ENCODE measurements at regions not wholly inside any gene's neighbourhood (a gene's known extent, or its start where the extent isn't known, plus 50 kb on each side); places are given as distances from the start of the nearest gene placed in this dataset.
"Not testable (repeated sequence)": the region's sequence is repeated elsewhere in the genome, so short reads cannot be mapped to it uniquely, and the experiment has no call there.

- no peak overlapping the region for H3K9ac ChIP-seq (ENCODE audit: low read length)
- peaks cover 16% of the 10 kb centered on the region; the same call in 1 of the 2 replicates for H3K4me1 ChIP-seq (ENCODE audit: control insufficient read depth, insufficient read depth, low read length)
- no peak overlapping the region for H3K4me3 ChIP-seq (ENCODE audit: low read depth, low read length)
- peaks cover 73% of the 10 kb centered on the region for H3K36me3 ChIP-seq (ENCODE audit: control insufficient read depth, insufficient read depth, low read length)
- peaks cover 2% of the 10 kb centered on the region; the same call in 1 of the 2 replicates for H3K9me3 ChIP-seq (ENCODE audit: control insufficient read depth, insufficient read depth, low read depth, low read length)
- H3K27ac ChIP-seq (ENCODE audit: low read depth, low read length): no peak overlapping the region
- no peaks in the 10 kb centered on the region; the same call in 1 of the 2 replicates for H3K27me3 ChIP-seq (ENCODE audit: control insufficient read depth, insufficient read depth, low read length)
These were observed 757.5 kb upstream of the CTNND2 start for GRCh38 chr5:12661617-12662370.

DNA sequence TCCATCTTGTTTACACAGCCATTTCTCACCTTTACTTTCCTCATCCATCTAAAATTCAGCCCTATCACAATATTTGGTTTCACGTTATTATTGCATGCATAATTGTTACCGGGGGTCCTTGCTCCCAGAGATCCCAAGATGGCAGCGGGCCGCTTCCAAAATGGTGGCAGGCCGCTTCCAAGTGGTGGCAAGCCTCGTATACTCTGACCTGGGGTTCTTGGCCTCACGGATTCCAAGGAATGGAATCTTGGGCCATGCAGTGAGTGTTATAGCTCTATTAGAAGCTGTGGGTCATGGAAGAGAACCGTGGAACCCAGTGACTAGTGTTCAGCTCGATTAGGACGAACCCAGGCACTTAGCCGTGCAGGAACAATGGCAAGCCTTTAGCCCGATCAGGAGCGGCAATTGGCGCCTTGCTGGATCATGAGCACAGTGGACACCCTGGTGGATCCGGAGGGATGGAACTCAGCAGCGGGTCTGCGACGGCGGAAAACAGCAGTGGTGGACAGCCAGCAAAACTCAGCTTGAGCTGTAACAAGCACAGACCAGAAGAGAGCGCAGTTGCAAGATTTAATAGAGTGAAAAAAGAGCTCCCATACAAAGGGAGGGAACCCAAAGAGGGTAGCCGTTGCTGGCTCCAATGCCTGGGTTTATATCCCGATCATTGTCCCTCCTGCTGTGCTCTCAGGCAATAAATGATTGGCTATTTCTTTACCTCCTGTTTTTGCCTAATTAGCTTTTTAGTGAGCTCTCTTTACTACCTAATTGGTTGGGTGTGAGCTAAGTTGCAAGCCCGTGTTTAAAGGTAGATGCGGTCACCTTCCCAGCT, 756.2 kb upstream of the CTNND2 start:
- H3K27ac ChIP-seq (ENCODE audit: low read depth, low read length); H3K4me3 ChIP-seq (ENCODE audit: low read depth, low read length); H3K27me3 ChIP-seq (ENCODE audit: control insufficient read depth, insufficient read depth, low read length); H3K9ac ChIP-seq (ENCODE audit: low read length); H3K9me3 ChIP-seq (ENCODE audit: control insufficient read depth, insufficient read depth, low read depth, low read length): not testable (repeated sequence)
- Histone ChIP-seq H3K36me3 (ENCODE audit: control insufficient read depth, insufficient read depth, low read length) (peaks cover 77% of the 10 kb centered on the region), H3K4me1 (ENCODE audit: control insufficient read depth, insufficient read depth, low read length) (peaks cover 16% of the 10 kb centered on the region; the same call in 1 of the 2 replicates)

DNA sequence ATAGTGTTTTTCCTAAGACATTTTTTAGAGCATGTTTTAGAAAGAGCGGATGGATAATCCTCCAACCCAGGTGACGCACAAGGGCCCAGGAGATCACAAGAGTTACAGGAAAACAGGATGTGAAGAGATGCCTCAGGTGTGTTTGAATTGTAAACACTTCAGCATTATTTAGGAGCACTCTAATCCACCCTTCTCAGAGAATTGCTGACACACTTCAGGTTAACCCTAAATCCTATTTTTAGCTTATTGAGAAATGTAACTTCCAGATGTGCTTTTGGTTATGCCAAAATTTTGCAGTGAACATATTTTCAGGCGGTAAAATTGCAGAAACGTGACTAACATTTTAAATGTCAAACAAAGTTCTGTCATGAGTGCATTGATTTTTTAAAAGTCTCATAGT, 755.4 kb upstream of the CTNND2 start:
- Histone ChIP-seq H3K36me3 (ENCODE audit: control insufficient read depth, insufficient read depth, low read length) (peaks cover 76% of the 10 kb centered on the region), H3K27me3 (ENCODE audit: control insufficient read depth, insufficient read depth, low read length) (no peaks in the 10 kb centered on the region), H3K27ac (ENCODE audit: low read depth, low read length) (no peak overlapping the region), H3K4me3 (ENCODE audit: low read depth, low read length) (no peak overlapping the region), H3K4me1 (ENCODE audit: control insufficient read depth, insufficient read depth, low read length) (peaks cover 16% of the 10 kb centered on the region; the same call in 1 of the 2 replicates), H3K9me3 (ENCODE audit: control insufficient read depth, insufficient read depth, low read depth, low read length) (peaks cover 2% of the 10 kb centered on the region; the same call in 1 of the 2 replicates), H3K9ac (ENCODE audit: low read length) (no peak overlapping the region)

DNA sequence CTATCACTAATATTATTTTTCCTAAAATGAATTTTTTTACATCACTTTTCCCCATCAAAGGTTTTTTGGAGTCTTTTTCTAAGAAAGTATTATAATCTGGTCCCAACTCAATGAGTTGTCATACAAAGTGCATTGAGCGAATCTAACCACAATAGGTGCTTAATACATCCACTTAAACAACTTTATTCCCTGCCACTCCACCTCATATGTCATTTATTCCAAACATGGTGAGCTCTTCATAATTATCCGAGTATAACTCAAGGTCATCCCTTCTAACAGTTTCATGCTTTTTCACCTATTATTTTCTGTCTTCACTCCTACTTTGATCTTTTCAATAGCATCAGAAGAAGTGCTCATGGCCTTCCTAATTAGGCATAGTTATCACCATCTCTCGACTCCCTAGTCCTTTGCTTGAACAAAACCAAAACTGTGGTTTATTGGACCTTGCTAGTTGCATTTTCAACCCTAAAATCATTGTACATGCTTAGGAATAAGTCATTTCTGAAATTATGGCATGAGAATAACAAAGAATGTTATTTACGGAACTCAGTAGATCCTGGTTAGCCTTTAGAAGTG, 754.7 kb upstream of the CTNND2 start:
- no peak overlapping the region for H3K4me3 ChIP-seq (ENCODE audit: low read depth, low read length)
- no peaks in the 10 kb centered on the region for H3K27me3 ChIP-seq (ENCODE audit: control insufficient read depth, insufficient read depth, low read length)
- no peak overlapping the region for H3K27ac ChIP-seq (ENCODE audit: low read depth, low read length)

GRCh38 chr5:12657914-12658474, 753.7 kb upstream of the CTNND2 start:
- H3K9me3 ChIP-seq (ENCODE audit: control insufficient read depth, insufficient read depth, low read depth, low read length); H3K27ac ChIP-seq (ENCODE audit: low read depth, low read length); H3K9ac ChIP-seq (ENCODE audit: low read length); H3K4me3 ChIP-seq (ENCODE audit: low read depth, low read length); H3K27me3 ChIP-seq (ENCODE audit: control insufficient read depth, insufficient read depth, low read length): not testable (repeated sequence)
- Histone ChIP-seq H3K4me1 (ENCODE audit: control insufficient read depth, insufficient read depth, low read length) (peaks cover 12% of the 10 kb centered on the region; the same call in 1 of the 2 replicates), H3K36me3 (ENCODE audit: control insufficient read depth, insufficient read depth, low read length) (peaks cover 68% of the 10 kb centered on the region)

More for the DNA sequence above, 754.7 kb upstream of the CTNND2 start:
- Histone ChIP-seq H3K9ac (ENCODE audit: low read length) (no peak overlapping the region), H3K4me1 (ENCODE audit: control insufficient read depth, insufficient read depth, low read length) (peaks cover 16% of the 10 kb centered on the region; the same call in 1 of the 2 replicates), H3K36me3 (ENCODE audit: control insufficient read depth, insufficient read depth, low read length) (peaks cover 75% of the 10 kb centered on the region), H3K9me3 (ENCODE audit: control insufficient read depth, insufficient read depth, low read depth, low read length) (peaks cover 2% of the 10 kb centered on the region; the same call in 1 of the 2 replicates)

- Histone ChIP-seq H3K4me1 (ENCODE audit: control insufficient read depth, insufficient read depth, low read length) (peaks cover 3% of the 10 kb centered on the region; the same call in 1 of the 2 replicates), H3K36me3 (ENCODE audit: control insufficient read depth, insufficient read depth, low read length) (peaks cover 45% of the 10 kb centered on the region), H3K4me3 (ENCODE audit: low read depth, low read length) (no peak overlapping the region), H3K9me3 (ENCODE audit: control insufficient read depth, insufficient read depth, low read depth, low read length) (no peaks in the 10 kb centered on the region; the same call in 1 of the 2 replicates), H3K27me3 (ENCODE audit: control insufficient read depth, insufficient read depth, low read length) (no peaks in the 10 kb centered on the region), H3K27ac (ENCODE audit: low read depth, low read length) (no peak overlapping the region), H3K9ac (ENCODE audit: low read length) (no peak overlapping the region)
These were observed 751.4 kb upstream of the CTNND2 start for GRCh38 chr5:12655675-12656074.

DNA sequence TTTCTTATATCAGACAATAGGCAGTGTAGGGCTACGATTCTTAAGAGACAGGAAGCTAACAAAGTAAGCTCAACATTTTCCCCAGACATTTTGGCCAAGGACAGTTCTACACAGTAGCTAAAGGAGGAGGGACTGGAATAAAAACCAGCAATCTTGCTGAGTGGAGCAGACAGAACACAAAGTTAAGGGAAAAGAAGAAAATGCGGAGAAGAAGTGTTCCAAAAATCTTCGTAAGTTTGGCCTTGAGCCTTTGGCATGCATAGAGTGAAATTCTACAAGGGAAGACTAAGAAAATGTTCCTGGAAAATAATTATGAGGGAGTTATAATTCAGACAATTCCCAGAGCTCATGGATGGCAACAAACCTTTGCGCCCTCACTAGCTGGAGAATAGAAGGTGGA, 748.0 kb upstream of the CTNND2 start:
- Histone ChIP-seq H3K36me3 (ENCODE audit: control insufficient read depth, insufficient read depth, low read length) (peaks cover 16% of the 10 kb centered on the region), H3K4me1 (ENCODE audit: control insufficient read depth, insufficient read depth, low read length) (no peaks in the 10 kb centered on the region), H3K4me3 (ENCODE audit: low read depth, low read length) (no peak overlapping the region), H3K27me3 (ENCODE audit: control insufficient read depth, insufficient read depth, low read length) (no peaks in the 10 kb centered on the region), H3K9ac (ENCODE audit: low read length) (no peak overlapping the region), H3K27ac (ENCODE audit: low read depth, low read length) (no peak overlapping the region), H3K9me3 (ENCODE audit: control insufficient read depth, insufficient read depth, low read depth, low read length) (no peaks in the 10 kb centered on the region)

- Histone ChIP-seq H3K4me1 (ENCODE audit: control insufficient read depth, insufficient read depth, low read length) (no peaks in the 10 kb centered on the region), H3K9me3 (ENCODE audit: control insufficient read depth, insufficient read depth, low read depth, low read length) (no peaks in the 10 kb centered on the region)
These were observed 744.3 kb upstream of the CTNND2 start for GRCh38 chr5:12648558-12648957.

GRCh38 chr5:12647613-12648012, 743.4 kb upstream of the CTNND2 start:
- Histone ChIP-seq H3K9me3 (ENCODE audit: control insufficient read depth, insufficient read depth, low read depth, low read length) (no peaks in the 10 kb centered on the region), H3K27ac (ENCODE audit: low read depth, low read length) (no peak overlapping the region), H3K9ac (ENCODE audit: low read length) (no peak overlapping the region), H3K27me3 (ENCODE audit: control insufficient read depth, insufficient read depth, low read length) (no peaks in the 10 kb centered on the region), H3K4me3 (ENCODE audit: low read depth, low read length) (no peak overlapping the region), H3K36me3 (ENCODE audit: control insufficient read depth, insufficient read depth, low read length) (no peaks in the 10 kb centered on the region), H3K4me1 (ENCODE audit: control insufficient read depth, insufficient read depth, low read length) (no peaks in the 10 kb centered on the region)

More at GRCh38 chr5:12648558-12648957, 744.3 kb upstream of the CTNND2 start:
- H3K27ac ChIP-seq (ENCODE audit: low read depth, low read length): no peak overlapping the region
- H3K36me3 ChIP-seq (ENCODE audit: control insufficient read depth, insufficient read depth, low read length): no peaks in the 10 kb centered on the region
- no peak overlapping the region for H3K9ac ChIP-seq (ENCODE audit: low read length)
- no peaks in the 10 kb centered on the region for H3K27me3 ChIP-seq (ENCODE audit: control insufficient read depth, insufficient read depth, low read length)
- H3K4me3 ChIP-seq (ENCODE audit: low read depth, low read length): no peak overlapping the region

DNA sequence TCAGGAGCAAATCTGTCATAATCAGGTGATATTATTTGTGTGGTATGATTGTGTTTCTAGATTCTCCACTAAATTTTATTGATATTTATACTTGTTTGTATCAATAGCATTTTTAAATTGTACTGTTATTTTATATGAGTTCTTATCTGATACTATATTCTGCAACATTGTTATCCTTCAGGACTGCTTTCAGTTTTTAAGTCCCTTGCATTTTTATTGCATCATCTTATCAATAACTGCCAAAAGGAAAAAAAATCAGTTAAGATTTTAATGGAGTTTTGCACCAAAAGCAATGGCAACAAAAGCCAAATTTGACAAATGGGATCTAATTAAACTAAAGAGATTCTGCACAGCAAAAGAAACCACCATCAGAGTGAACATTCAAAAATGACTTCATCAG, 741.3 kb upstream of the CTNND2 start:
- Histone ChIP-seq H3K9me3 (ENCODE audit: control insufficient read depth, insufficient read depth, low read depth, low read length) (no peaks in the 10 kb centered on the region), H3K36me3 (ENCODE audit: control insufficient read depth, insufficient read depth, low read length) (no peaks in the 10 kb centered on the region; the same call in 1 of the 2 replicates), H3K4me3 (ENCODE audit: low read depth, low read length) (no peak overlapping the region), H3K4me1 (ENCODE audit: control insufficient read depth, insufficient read depth, low read length) (no peaks in the 10 kb centered on the region), H3K27ac (ENCODE audit: low read depth, low read length) (no peak overlapping the region), H3K9ac (ENCODE audit: low read length) (no peak overlapping the region), H3K27me3 (ENCODE audit: control insufficient read depth, insufficient read depth, low read length) (no peaks in the 10 kb centered on the region)

Data from HUES6 (cell line).